Osteocyte (in vitro differentiated cells): ENCODE measurements at regions not wholly inside any gene's neighbourhood (a gene's known extent, or its start where the extent isn't known, plus 50 kb on each side); places are given as distances from the start of the nearest gene placed in this dataset.

Experiments
- DNase-seq: peaks from one replicate; pipeline ENCODE4 v3.0.0; 2021; ENCODE audit warnings: mixed read lengths; ENCODE audit not compliant: unreplicated experiment; ENCODE audit errors: extremely low spot score
- H3K27ac Mint-ChIP-seq: one replicate; pipeline ENCODE4 v1.8.0; 2021; ENCODE audit warnings: mild to moderate bottlenecking, mixed read lengths; ENCODE audit not compliant: unreplicated experiment
- H3K27me3 Mint-ChIP-seq: one replicate; pipeline ENCODE4 v1.8.0; 2021; ENCODE audit warnings: mixed read lengths; ENCODE audit not compliant: unreplicated experiment
- H3K36me3 Mint-ChIP-seq: one replicate; pipeline ENCODE4 v1.8.0; 2021; ENCODE audit warnings: mixed read lengths; ENCODE audit not compliant: unreplicated experiment
- H3K4me1 Mint-ChIP-seq: one replicate; pipeline ENCODE4 v1.8.0; 2021; ENCODE audit warnings: mixed read lengths; ENCODE audit not compliant: unreplicated experiment
- H3K4me3 Mint-ChIP-seq: one replicate; pipeline ENCODE4 v1.8.0; 2021; ENCODE audit warnings: mild to moderate bottlenecking, moderate library complexity, mixed read lengths; ENCODE audit not compliant: unreplicated experiment
- H3K9me3 Mint-ChIP-seq: one replicate; pipeline ENCODE4 v1.8.0; 2021; ENCODE audit warnings: mixed read lengths; ENCODE audit not compliant: unreplicated experiment
- TF ChIP-seq, protein P1 (sequence below): fragments of 200-600 bp; sonication (generic); IDR thresholded peaks from 2 replicates; pipeline ENCODE4 v1.5.0; 2021; ENCODE audit warnings: antibody characterized with exemption, mild to moderate bottlenecking, moderate library complexity

DNA sequence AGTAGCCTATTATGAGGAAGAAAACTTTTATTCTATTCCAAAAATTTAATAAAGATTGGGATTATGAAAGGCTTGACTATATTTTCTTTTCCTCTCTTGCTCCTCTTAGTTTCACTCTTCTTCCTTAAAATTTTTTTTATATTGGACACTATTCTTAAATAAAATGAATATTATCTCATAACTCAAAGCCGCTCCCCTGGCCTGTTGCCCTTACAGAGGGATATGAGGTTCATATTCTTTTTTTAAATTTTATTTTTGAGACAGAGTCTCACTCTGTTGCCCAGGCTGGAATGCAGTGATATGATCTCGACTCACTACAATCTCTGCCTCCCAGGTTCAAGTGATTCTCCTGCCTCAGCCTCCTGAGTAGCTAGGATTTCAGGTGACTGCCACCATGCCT, 106.8 kb upstream of the MPDZ start:
- DNase-seq: no peak
- H3K27me3 Mint-ChIP-seq: no peaks in the 10 kb centered on the region
- H3K4me3 Mint-ChIP-seq: no peak overlapping the region
- TF ChIP-seq, protein P1, sequence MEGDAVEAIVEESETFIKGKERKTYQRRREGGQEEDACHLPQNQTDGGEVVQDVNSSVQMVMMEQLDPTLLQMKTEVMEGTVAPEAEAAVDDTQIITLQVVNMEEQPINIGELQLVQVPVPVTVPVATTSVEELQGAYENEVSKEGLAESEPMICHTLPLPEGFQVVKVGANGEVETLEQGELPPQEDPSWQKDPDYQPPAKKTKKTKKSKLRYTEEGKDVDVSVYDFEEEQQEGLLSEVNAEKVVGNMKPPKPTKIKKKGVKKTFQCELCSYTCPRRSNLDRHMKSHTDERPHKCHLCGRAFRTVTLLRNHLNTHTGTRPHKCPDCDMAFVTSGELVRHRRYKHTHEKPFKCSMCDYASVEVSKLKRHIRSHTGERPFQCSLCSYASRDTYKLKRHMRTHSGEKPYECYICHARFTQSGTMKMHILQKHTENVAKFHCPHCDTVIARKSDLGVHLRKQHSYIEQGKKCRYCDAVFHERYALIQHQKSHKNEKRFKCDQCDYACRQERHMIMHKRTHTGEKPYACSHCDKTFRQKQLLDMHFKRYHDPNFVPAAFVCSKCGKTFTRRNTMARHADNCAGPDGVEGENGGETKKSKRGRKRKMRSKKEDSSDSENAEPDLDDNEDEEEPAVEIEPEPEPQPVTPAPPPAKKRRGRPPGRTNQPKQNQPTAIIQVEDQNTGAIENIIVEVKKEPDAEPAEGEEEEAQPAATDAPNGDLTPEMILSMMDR: no peak
- H3K36me3 Mint-ChIP-seq: peaks cover under 1% of the 10 kb centered on the region
- H3K4me1 Mint-ChIP-seq: no peaks in the 10 kb centered on the region
- peaks cover 31% of the 10 kb centered on the region for H3K9me3 Mint-ChIP-seq
- no peak overlapping the region for H3K27ac Mint-ChIP-seq

DNA sequence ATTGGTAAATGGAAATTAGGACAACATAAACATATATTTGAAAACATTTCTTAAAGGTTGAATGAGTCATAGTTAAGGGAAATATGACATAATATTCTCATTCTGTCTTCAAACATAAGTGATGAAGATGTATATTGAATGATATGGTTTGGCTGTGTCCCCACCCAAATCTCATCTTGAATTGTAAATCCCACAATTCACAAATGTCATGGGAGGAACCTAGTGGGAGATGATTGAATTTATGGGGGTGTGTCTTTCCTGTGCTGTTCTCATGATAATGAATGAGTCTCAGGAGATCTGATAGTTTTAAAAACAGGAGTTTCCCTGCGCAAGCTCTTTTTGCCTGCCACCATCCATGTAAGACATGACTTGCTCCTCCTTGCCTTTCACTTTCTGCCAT, 104.4 kb upstream of the MPDZ start:
- Mint-ChIP-seq H3K9me3 (peaks cover 18% of the 10 kb centered on the region), H3K27me3 (peaks cover 2% of the 10 kb centered on the region), H3K4me1 (no peaks in the 10 kb centered on the region), H3K36me3 (no peaks in the 10 kb centered on the region), H3K27ac (no peak overlapping the region), H3K4me3 (no peak overlapping the region)
- no peak for DNase-seq
- TF ChIP-seq, protein P1: no peak

DNA sequence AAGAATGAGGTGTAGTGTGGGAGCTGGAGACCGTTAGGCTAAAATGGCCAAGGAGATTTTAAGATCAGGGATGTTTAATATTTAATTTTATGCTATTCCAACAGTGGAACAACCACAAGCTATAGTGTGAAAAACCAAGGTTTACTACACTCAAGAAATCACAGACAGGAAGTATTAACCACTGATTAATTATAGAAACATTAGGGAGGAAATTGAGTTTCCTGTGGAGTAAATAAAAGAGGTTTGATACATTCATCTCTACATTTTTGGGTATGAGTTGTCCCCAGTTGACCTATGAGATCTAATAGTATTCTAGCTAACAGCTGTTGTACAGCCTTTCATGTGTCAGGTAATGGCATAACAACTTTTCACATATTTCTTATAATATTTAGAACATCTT, 103.7 kb upstream of the MPDZ start:
- H3K36me3 Mint-ChIP-seq: no peaks in the 10 kb centered on the region
- H3K4me1 Mint-ChIP-seq: no peaks in the 10 kb centered on the region
- H3K9me3 Mint-ChIP-seq: peaks cover 18% of the 10 kb centered on the region
- no peak for DNase-seq
- TF ChIP-seq, protein P1: no peak
- H3K27ac Mint-ChIP-seq: no peak overlapping the region
- H3K27me3 Mint-ChIP-seq: peaks cover 2% of the 10 kb centered on the region
- no peak overlapping the region for H3K4me3 Mint-ChIP-seq

DNA sequence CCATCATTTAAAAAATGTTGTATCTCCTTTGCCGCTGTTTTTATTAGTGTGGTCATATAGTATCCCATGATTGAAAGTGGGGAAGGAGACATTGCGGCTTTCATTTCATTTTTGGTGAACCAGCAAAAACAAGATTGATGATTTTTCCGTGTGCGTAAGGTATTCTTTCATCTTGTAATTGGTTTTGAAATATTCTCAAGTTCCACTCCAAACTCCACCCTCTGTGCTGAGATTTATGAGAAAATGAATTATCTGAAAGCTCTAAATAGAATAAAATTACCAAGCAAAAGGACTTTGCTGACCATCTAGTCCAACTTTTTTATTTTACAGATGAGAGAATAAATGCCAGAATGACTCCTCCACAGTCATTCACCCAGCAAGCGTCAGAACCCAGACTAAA, 103.1 kb upstream of the MPDZ start:
- no peak overlapping the region for H3K27ac Mint-ChIP-seq
- TF ChIP-seq, protein P1: no peak
- H3K27me3 Mint-ChIP-seq: peaks cover 2% of the 10 kb centered on the region
- H3K36me3 Mint-ChIP-seq: no peaks in the 10 kb centered on the region
- no peak overlapping the region for H3K4me3 Mint-ChIP-seq
- peaks cover 18% of the 10 kb centered on the region for H3K9me3 Mint-ChIP-seq
- peaks cover 1% of the 10 kb centered on the region for H3K4me1 Mint-ChIP-seq
- no peak for DNase-seq

DNA sequence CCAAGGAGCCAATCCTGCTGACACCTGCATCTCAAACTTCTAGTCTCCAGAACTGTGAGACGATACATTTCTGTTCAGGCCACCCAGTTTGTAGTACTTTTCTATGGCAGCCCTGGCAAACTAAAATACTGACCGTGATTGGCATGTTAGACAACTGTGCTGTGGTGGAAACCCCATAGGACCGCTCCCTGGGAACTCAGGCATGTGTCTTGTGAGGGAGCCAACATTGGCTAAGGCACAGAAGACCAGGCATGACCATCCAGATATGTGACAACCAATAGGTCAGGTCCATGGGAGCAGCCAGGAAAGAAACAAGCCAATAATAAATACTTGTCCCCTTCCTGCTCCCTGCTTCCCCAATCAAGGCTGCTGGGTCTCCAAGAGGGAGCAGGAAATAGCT, 101.4 kb upstream of the MPDZ start:
- Mint-ChIP-seq H3K27ac (no peak overlapping the region), H3K4me1 (peaks cover 5% of the 10 kb centered on the region), H3K27me3 (peaks cover 2% of the 10 kb centered on the region), H3K9me3 (peaks cover 18% of the 10 kb centered on the region), H3K4me3 (no peak overlapping the region), H3K36me3 (no peaks in the 10 kb centered on the region)
- TF ChIP-seq, protein P1: no peak
- DNase-seq: no peak
